B cell (primary cell): ENCODE measurements at regions not wholly inside any gene's neighbourhood (a gene's known extent, or its start where the extent isn't known, plus 50 kb on each side); places are given as distances from the start of the nearest gene placed in this dataset.

Experiments
- ATAC-seq: fragments of 200-7000 bp; cut with Tn5 transposase; one replicate; pipeline ENCODE4 v1.10.0; 2021; ENCODE audit warnings: low read depth, mild to moderate bottlenecking, moderate number of reproducible peaks, moderate library complexity
- CTCF ChIA-PET: fragments of 350-600 bp; sonication (Branson Sonifier 250); formaldehyde crosslinking; loops from one replicate; lab custom pipeline; 2021; ENCODE audit warnings: antibody characterized with exemption, inconsistent platforms; lab: Charles Lee
- POLR2A ChIA-PET: fragments of 350-600 bp; sonication (Branson Sonifier 250); formaldehyde crosslinking; loops from one replicate; lab custom pipeline; 2021; ENCODE audit warnings: antibody characterized with exemption; lab: Charles Lee
- DNase-seq: peaks from one replicate; pipeline ENCODE4 v3.0.0; 2013
- H2AFZ ChIP-seq: 2 replicates; pipeline ENCODE4 v1.6.1; 2012; ENCODE audit warnings: mild to moderate bottlenecking, low read depth, low read length; ENCODE audit not compliant: insufficient read depth, poor library complexity, severe bottlenecking
- H3K27ac ChIP-seq, 2 donors: 1 replicate in 1 of 2; 2 replicates in 1 of 2; pipeline ENCODE4 v1.5.1; 2012 to 2013; ENCODE audit warnings: low read length in 2 of 2, mild to moderate bottlenecking in 2 of 2, moderate library complexity in 1 of 2
- H3K27me3 ChIP-seq, 4 experiments: fragments of 200-600 bp in 1 of 4; sonication (generic) in 1 of 4; replicated peaks in 1 of 4; 1 replicate in 2 of 4; 2 replicates in 2 of 4; pipeline versions ENCODE4 v1.6.1 to v1.7.0; 2013 to 2016; ENCODE audit warnings: low read length in 3 of 4, mild to moderate bottlenecking in 2 of 4, mixed read lengths in 1 of 4, moderate library complexity in 1 of 4; ENCODE audit not compliant: insufficient read depth in 4 of 4, control insufficient read depth in 3 of 4; ENCODE audit errors: control extremely low read depth in 1 of 4
- H3K36me3 ChIP-seq, 2 experiments: replicated peaks in 1 of 2; 1 replicate in 1 of 2; 2 replicates in 1 of 2; pipeline versions ENCODE4 v1.6.1 to v1.7.1; 2013; ENCODE audit warnings: low read length in 1 of 2; ENCODE audit not compliant: insufficient read depth in 2 of 2, control insufficient read depth in 1 of 2; ENCODE audit errors: control extremely low read depth in 1 of 2, extremely low read depth in 1 of 2
- H3K4me1 ChIP-seq, 2 donors: fragments of 200-600 bp in 1 of 2; sonication (generic) in 1 of 2; 1 replicate in 1 of 2; 2 replicates in 1 of 2; pipeline versions ENCODE4 v1.5.1 to v1.6.1; 2013 to 2017; ENCODE audit warnings: low read length in 2 of 2; ENCODE audit not compliant: control insufficient read depth in 2 of 2, insufficient read depth in 2 of 2
- H3K4me2 ChIP-seq: replicated peaks from 2 replicates; pipeline ENCODE3; 2012; ENCODE audit warnings: mild to moderate bottlenecking, low read depth, low read length; ENCODE audit not compliant: poor library complexity, severe bottlenecking
- H3K4me3 ChIP-seq, 5 experiments: fragments of 200-600 bp in 1 of 5; sonication (generic) in 1 of 5; 1 replicate in 3 of 5; 2 replicates in 2 of 5; pipeline versions ENCODE4 v1.5.1 to v1.7.0; 2011 to 2016; ENCODE audit warnings: low read length in 4 of 5, mild to moderate bottlenecking in 4 of 5, low read depth in 2 of 5, control low read depth in 1 of 5, moderate library complexity in 1 of 5; ENCODE audit not compliant: insufficient read depth in 1 of 5; ENCODE audit errors: control extremely low read depth in 1 of 5, extremely low read depth in 1 of 5
- H3K79me2 ChIP-seq: fragments of 200-600 bp; sonication (generic); one replicate; pipeline ENCODE4 v1.6.0; 2016; ENCODE audit warnings: low read length; ENCODE audit not compliant: control insufficient read depth, insufficient read depth
- H3K9ac ChIP-seq: fragments of 200-600 bp; sonication (generic); 2 replicates; pipeline ENCODE4 v1.6.1; 2017; ENCODE audit warnings: mild to moderate bottlenecking, low read length, moderate library complexity
- H3K9me3 ChIP-seq, 3 donors: one replicate each; pipeline versions ENCODE4 v1.6.1 to v1.7.1; 2013; ENCODE audit warnings: low read length in 2 of 3; ENCODE audit not compliant: control insufficient read depth in 2 of 3, insufficient read depth in 1 of 3; ENCODE audit errors: control extremely low read depth in 1 of 3
- H4K20me1 ChIP-seq: 2 replicates; pipeline ENCODE4 v1.6.0; 2012; ENCODE audit warnings: mild to moderate bottlenecking, low read length; ENCODE audit not compliant: insufficient read depth, control insufficient read depth, poor library complexity, severe bottlenecking
- H3K27ac Mint-ChIP-seq: one replicate; pipeline ENCODE4 v1.8.0; 2021; ENCODE audit warnings: mixed read lengths
- H3K27me3 Mint-ChIP-seq: one replicate; pipeline ENCODE4 v1.8.0; 2021; ENCODE audit warnings: mixed read lengths
- H3K4me1 Mint-ChIP-seq: one replicate; pipeline ENCODE4 v1.8.0; 2021; ENCODE audit warnings: mixed read lengths
- H3K4me3 Mint-ChIP-seq: one replicate; pipeline ENCODE4 v1.8.0; 2021; ENCODE audit warnings: mixed read lengths
- H3K9me3 Mint-ChIP-seq: one replicate; pipeline ENCODE4 v1.8.0; 2022; ENCODE audit warnings: mixed read lengths; ENCODE audit not compliant: insufficient read depth
- CTCF ChIP-seq: fragments of 200-600 bp; IDR thresholded peaks from one replicate; pipeline ENCODE4 v1.8.0; 2022; ENCODE audit warnings: antibody characterized with exemption, mild to moderate bottlenecking
- EZH2 ChIP-seq: IDR thresholded peaks from 2 replicates; pipeline ENCODE4 v1.6.1; 2012; ENCODE audit warnings: borderline replicate concordance, low read depth, mild to moderate bottlenecking, moderate library complexity, low read length; ENCODE audit not compliant: insufficient read depth, poor library complexity, severe bottlenecking
- WGBS: methylation state at CpG from one replicate; pipeline ENCODE4 v1.1.5; 2013; ENCODE audit warnings: missing lambda C conversion rate; ENCODE audit not compliant: insufficient coverage; 5-methylcytosine and 5-hydroxymethylcytosine counted together
- intact Hi-C: fragments of 100-400 bp; cut with micrococcal nuclease; formaldehyde crosslinking; loops from one replicate; pipeline ENCODE4 v1.10.0; 2022

GRCh38 chr10:129373231-129373630 is 93.8 kb upstream of the MGMT start:
- ChIA-PET CTCF (no interaction called here), POLR2A (no interaction called here)
- no peak for TF ChIP-seq EZH2
- no peak for TF ChIP-seq CTCF
- H3K9me3 Mint-ChIP-seq: no peaks in the 10 kb centered on the region
- Histone ChIP-seq H3K4me1 (no peaks in the 10 kb centered on the region), H3K36me3 (no peaks in the 10 kb centered on the region), H3K9me3 (peaks cover 0 to 2% (median 0%) of the 10 kb centered on the region in 3 donors), H3K4me2 (no peak overlapping the region), H3K9ac (no peak overlapping the region), H4K20me1 (no peaks in the 10 kb centered on the region), H2AFZ (no peak overlapping the region), H3K27me3 (peaks cover 0 to 9% (median 1%) of the 10 kb centered on the region in 4 experiments), H3K27ac (no peak overlapping the region), H3K79me2 (no peaks in the 10 kb centered on the region), H3K4me3 (no peak overlapping the region)
- H3K4me1 Mint-ChIP-seq: peaks cover 1% of the 10 kb centered on the region
- H3K4me3 Mint-ChIP-seq: no peak overlapping the region
- no peak overlapping the region for H3K27ac Mint-ChIP-seq
- 90% methylated on average over 11 of the region's 12 CpGs for WGBS
- no peak for ATAC-seq
- DNase-seq: no peak
- H3K27me3 Mint-ChIP-seq: peaks cover 32% of the 10 kb centered on the region
- intact Hi-C loops: no loop called here

- no peaks in the 10 kb centered on the region for H3K79me2 ChIP-seq
- peaks cover 0 to 5% (median 0%) of the 10 kb centered on the region in 3 donors for H3K9me3 ChIP-seq
- CTCF ChIA-PET: no interaction called here
- POLR2A ChIA-PET: no interaction called here
- H3K27me3 ChIP-seq: peaks cover 0 to 9% (median 1%) of the 10 kb centered on the region in 4 experiments
- no peak overlapping the region for H2AFZ ChIP-seq
- TF ChIP-seq EZH2: no peak
- TF ChIP-seq CTCF: no peak
- H3K4me1 ChIP-seq: no peaks in the 10 kb centered on the region
- no peak overlapping the region for H3K27ac Mint-ChIP-seq
- H3K9me3 Mint-ChIP-seq: no peaks in the 10 kb centered on the region
- no peak overlapping the region for H3K4me3 Mint-ChIP-seq
- WGBS: 91% methylated on average over 5 of the region's 12 CpGs
- H3K9ac ChIP-seq: no peak overlapping the region
- H3K27ac ChIP-seq: no peak overlapping the region
- no peak overlapping the region for H3K4me3 ChIP-seq
- peaks cover 1% of the 10 kb centered on the region for H3K4me1 Mint-ChIP-seq
- H3K27me3 Mint-ChIP-seq: peaks cover 32% of the 10 kb centered on the region
- ATAC-seq (no peak), DNase-seq (no peak)
- no peak overlapping the region for H3K4me2 ChIP-seq
- H4K20me1 ChIP-seq: no peaks in the 10 kb centered on the region
- intact Hi-C loops: no loop called here
- H3K36me3 ChIP-seq: no peaks in the 10 kb centered on the region
Measured at GRCh38 chr10:129373718-129374117, 93.3 kb upstream of the MGMT start.
